ENCODE measurements at regions not wholly inside any gene's neighbourhood (a gene's known extent, or its start where the extent isn't known, plus 50 kb on each side); places are given as distances from the start of the nearest gene placed in this dataset.

DNA sequence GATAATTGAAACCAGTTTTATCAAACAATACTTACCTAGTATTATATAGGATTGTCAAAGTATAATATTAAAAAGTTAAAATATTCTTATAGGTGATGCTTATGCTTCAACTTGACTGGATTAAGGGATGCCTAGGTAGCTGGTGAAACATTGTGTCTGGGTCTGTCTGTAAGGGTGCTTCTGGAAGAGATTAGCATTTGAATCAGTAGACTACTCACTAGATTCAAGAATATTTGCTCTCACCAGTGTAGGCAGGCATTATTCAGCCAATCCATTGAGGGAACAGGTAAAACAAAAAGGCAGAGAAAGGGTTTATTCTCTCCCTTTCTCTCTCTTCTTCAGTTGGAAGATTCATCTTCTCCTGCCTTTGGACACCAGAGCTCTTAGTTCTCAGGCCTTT is 486.8 kb upstream of the GOLIM4 start:
- no peak for DNase-seq (ENCODE audit: low read depth)

GRCh38 chr3:168581771-168582225 is 486.1 kb upstream of the GOLIM4 start:
- no peak for DNase-seq (ENCODE audit: low read depth)

GRCh38 chr3:168579010-168579409 is 483.3 kb upstream of the GOLIM4 start:
- no peak for DNase-seq (ENCODE audit: low read depth)

GRCh38 chr3:168575750-168576149 is 480.0 kb upstream of the GOLIM4 start:
- DNase-seq (ENCODE audit: low read depth) = no peak

GRCh38 chr3:168574455-168575158 is 478.9 kb upstream of the GOLIM4 start:
- DNase-seq (ENCODE audit: low read depth) = no peak

DNA sequence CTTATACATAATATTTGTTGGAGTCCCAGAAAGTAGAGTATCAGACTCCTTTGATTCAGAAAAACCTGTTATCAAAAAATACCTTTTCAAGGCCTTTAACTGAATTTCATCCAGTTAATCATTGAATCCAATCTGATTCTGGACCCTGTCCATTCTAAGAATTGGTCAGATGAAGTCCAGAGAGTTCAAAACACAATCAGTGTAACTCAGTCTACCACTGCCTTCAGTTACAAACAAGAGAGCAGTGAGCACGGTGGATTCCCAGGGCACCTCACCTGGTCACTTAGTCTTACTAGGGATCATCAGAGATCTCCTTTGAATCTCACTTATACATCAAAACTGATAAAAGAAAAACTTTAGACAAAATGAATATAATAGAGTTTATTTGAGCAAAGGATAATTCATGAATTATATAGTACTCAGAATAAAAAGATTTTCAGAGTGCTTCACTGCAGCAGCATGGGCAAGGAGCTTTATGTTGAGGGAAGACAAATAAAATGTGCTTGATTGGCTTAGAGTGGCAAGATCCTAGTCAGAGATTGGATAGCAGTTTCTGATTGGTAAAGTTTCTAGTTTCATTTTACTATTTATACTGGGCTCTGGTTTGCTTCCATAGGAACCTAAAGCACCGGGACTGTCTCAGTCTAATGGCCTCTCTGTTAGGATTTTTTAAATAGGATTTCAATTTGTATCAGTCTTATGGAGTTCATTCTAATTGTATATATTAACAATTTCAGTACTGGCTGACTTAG is 474.9 kb upstream of the GOLIM4 start:
- DNase-seq (ENCODE audit: low read depth) = no peak

- no peak for DNase-seq (ENCODE audit: low read depth)
These were observed 463.1 kb upstream of the GOLIM4 start for GRCh38 chr3:168558728-168559411.

DNA sequence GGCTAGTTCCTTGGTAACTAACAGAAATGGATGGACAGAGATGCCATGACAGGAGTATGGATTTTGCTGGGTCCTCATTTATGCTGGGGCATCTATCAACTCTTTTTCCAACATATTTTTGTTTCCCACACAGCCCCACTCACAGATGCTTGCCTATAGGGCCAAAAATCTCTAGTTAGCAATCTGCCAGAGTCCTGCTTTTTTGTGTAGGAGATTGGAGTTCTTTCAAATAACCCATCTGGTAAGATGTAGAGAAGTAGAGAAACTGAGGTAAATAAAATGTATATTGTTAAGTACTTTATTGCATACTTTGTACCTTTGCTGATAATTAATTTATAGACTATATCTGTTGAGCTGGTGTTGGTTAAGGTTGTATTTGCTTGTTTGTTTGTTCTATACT is 456.5 kb upstream of the GOLIM4 start:
- no peak for DNase-seq (ENCODE audit: low read depth)

DNA sequence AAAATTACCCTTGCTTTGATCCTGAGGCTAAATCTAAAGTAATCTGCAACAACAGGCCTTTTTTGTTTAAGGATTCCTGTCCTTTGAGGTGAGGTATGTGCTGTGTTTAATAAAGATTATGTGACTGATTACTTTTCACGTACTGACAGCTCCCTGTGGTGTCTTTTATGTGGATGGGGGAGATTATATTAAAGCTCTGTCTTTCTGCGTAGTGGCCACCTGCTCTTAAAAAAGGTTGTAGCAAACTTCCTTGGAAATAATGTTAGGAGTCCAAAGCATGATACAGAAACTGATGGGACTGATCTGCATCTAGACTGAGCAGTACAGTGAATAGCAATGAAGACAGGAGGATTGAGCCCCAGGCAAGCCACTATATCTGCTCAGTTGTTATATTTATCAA is 453.0 kb upstream of the GOLIM4 start:
- no peak for DNase-seq (ENCODE audit: low read depth)

- no peak for DNase-seq (ENCODE audit: low read depth)
These were observed 451.0 kb upstream of the GOLIM4 start for GRCh38 chr3:168546707-168547106.

GRCh38 chr3:168545591-168545990 is 449.9 kb upstream of the GOLIM4 start:
- DNase-seq (ENCODE audit: low read depth) = no peak

DNA sequence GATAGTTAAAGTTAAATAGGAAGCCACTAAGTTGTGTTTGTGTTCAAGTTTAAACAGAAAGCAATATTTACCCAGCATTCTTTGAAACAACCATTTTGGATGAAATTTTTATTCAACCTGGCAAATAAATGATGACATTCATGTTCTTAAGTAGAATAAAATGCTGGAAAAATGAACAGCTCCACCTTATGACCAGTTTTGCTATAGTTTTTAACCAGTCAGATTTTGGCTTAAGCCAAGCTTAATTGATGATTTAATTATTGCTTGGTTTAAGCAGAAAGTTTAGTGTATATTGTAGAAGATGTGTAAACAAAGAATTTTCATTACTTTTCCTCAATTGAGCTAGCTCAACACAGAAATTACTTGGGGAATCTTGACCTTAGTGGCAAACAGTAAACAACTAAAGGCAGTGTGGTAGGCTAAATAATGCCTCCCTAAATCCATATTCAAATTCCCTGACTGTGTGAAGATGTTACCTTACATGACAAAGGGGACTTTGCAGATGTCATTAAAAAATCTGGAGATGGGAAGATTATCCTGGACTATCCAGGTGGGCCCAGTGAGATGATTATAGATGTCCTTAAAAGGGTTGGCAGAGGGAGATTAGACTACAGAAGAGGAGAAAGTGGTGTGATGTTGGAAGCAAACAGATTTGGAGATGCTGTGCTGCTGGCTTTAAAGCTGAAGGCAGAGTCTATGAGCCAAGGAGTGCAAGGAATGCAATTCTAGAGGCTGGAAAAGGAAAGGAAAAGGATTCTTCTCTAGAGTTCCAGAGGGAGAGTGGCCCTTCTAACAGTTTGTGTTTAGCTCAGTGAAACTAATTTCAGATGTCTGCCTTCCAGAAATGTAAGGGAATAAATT is 448.6 kb upstream of the GOLIM4 start:
- no peak for DNase-seq (ENCODE audit: low read depth)

GRCh38 chr3:168540726-168541125 is 445.0 kb upstream of the GOLIM4 start:
- DNase-seq (ENCODE audit: low read depth) = no peak

DNA sequence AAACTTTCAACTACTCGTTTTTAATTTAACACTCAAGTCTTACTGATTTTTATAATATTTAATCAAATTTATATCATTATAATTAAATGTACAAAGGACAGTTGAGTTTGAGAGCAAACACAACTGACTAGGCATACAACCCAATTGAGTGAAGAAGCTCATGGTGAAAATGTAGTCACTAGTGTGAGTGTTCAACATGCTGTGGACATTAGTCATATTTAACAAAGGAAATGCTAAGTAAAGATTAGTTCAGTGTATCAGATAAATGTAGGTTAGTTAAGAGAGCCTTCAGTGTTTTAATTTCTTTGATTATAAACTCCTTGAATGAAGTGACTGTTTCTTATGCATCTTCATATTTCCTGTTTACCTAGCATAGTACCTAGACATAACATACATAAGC is 444.2 kb upstream of the GOLIM4 start:
- DNase-seq (ENCODE audit: low read depth) = no peak

DNA sequence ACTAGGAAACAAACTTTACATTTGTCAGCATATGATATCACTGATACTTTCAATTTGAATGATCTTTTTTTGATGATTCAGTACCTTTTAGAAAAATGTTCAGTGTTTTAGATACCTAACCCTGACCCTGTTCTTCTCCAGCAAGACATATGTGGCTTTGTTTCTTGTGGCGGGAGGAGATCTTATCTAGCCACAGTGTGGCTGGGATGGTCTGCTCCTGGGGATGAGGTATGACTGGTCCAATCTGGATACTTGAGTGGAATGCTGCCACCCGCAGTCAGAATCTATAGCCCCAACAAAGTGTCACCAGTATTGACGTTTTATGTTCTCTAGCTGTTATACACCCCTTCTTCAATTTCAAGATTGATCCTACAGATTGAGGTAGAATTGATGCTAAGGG is 439.0 kb upstream of the GOLIM4 start:
- DNase-seq (ENCODE audit: low read depth) = no peak

DNA sequence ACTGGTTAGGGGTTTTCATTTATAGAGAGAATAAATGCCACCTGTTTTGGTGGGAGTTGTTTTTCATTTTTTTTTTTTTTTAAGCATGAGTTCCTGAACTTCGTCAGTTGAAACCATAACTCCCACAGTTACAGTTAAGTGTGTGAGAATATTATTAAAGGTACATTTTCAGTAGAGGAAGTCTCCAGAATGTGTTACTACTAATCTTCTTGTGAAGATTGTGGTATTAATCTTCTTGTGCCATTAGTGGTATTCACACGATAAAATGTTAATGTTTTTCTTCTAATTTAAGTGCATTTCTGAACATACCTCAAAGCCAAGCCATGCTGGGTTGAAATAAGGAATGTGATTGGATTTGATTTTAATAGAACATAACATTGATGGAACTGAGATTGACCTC is 437.9 kb upstream of the GOLIM4 start:
- no peak for DNase-seq (ENCODE audit: low read depth)

DNA sequence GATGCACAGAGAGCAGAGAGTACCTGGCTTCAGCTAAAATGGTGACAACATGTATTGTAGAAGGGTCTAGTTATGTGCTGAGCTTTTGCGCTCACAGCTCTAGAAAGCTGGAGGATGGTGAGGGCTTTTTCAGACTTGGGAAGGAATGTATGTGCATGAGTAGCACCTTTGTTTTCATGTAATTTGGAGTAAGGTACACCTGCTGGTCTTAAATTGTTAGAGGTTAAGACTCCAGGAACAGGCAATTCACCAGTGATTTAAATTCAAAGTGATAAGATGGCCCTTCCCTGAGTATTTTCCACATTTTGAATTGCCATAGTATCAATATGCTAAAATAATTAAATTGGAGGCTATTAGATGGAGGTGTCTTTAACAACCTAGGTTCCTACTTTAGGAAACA is 436.4 kb upstream of the GOLIM4 start:
- DNase-seq (ENCODE audit: low read depth) = no peak

DNA sequence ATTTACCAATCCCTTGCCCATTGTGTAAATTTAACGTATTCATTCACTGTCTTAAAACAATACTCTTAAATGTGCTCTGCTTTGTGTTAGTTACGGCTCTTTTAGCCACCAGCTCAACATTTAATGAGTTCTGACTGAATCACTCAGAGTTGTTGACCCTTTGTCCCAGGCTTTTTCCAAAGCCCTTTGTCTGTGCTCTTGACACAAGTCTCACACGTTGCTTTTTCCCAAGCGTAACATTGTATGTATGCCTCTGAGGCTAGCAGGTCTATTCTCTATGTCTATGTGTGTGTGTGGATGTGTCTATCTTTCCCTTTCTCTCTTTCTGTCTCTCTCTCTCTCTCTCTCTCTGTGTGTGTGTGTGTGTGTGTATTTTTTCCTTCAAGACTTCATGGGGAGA is 435.4 kb upstream of the GOLIM4 start:
- DNase-seq (ENCODE audit: low read depth) = no peak

DNA sequence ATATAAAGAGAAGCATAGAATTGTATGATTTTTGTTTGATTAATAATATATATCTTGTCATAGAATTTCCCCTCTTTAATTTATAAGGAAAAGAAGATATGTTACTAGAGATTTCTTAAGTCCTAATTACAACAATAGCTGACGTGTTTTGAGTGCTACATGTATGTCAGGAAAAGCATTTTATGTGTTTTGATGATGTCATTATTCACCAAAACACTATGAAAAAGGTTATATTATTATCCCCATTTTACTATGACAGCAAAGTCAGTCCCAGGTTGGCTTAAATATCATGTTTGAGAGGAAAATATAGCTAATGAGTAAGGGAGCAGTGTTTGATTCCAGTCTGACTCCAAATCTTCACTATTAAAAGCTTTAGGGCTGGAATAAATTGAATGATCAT is 428.4 kb upstream of the GOLIM4 start:
- no peak for DNase-seq (ENCODE audit: low read depth)

DNA sequence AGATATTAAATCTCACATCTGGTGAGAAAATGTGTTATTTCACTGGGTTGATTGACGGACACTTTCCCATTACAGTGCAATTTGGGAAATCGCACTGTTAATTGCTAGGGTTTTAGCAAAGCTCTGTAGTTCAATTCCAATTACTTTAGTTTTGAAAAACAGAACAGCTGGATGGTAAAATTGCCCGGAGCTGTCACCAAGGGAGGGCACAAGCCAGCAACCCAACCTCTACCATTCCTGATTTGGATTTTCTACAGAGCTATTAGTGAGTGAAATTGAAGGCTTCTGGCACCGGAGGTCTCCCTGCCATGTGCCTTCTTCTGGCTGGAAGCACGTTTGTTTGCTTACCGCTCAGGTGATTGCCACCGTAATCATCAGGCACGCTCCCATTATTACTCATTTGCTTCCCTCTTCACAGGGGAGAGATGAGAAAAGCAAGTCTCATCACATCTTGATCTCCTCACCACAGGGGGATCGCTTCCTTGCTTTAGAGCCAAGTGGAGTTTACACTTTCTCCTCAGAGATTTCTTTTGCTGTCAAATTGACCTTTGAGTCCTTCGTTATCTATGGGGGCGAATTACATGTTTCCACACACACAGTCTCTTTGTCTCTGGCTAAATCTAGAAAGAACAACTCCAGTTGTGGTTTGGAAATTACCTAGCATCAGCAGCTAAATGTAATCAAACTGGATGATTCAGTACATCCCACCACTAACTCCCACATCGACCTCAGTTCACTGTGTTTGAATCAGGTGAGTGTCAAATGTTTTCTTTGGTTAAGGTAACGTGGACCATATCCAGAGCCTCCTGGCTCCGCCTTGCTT is 421.7 kb upstream of the GOLIM4 start:
- DNase-seq (ENCODE audit: low read depth) = no peak

DNA sequence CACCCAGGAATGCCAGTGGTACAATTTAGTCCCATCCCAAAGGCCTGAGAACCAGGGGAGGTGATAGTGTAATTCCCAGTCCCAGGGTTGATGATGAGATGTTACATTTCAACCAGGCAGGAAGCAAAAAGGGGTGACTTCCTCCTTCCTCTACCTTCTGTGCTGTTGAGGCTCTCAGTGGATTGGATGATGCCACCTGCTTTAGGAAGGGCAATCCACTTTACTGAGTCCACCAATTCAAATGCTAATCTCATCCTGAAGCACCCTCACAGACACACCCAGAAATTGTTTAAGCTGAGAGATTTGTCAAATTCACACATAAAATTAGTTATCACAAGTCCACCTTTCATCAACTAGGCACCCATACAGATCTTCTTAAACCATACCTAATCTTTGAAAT is 418.5 kb upstream of the GOLIM4 start:
- no peak for DNase-seq (ENCODE audit: low read depth)

Data from CMK (cell line).